HEK293 (cell line): ENCODE measurements at regions not wholly inside any gene's neighbourhood (a gene's known extent, or its start where the extent isn't known, plus 50 kb on each side); places are given as distances from the start of the nearest gene placed in this dataset.

ENCODE experiments used
- CTCF ChIA-PET: fragments of 350-600 bp; formaldehyde crosslinking; extraction: SDS; loops from one replicate; lab custom pipeline; 2021; ENCODE audit warnings: antibody characterized with exemption; lab: Yijun Ruan, JAX
- POLR2A ChIA-PET: fragments of 300-600 bp; formaldehyde crosslinking; extraction: SDS; loops from one replicate; lab custom pipeline; 2020; ENCODE audit warnings: antibody characterized with exemption, inconsistent platforms; lab: Yijun Ruan, JAX
- H3K27ac ChIP-seq: fragments of 200-500 bp; sonication (Bioruptor generic); 2 replicates; pipeline ENCODE4 v1.5.1; 2014; ENCODE audit warnings: low read depth, low read length, control low read depth, inconsistent platforms; ENCODE audit errors: extremely low read depth
- H3K36me3 ChIP-seq, 2 experiments: fragments of 200-500 bp in 1 of 2; sonication (Bioruptor generic) in 1 of 2; 1 replicate in 1 of 2; 2 replicates in 1 of 2; pipeline ENCODE4 v1.5.1; 2014 to 2017; ENCODE audit warnings: inconsistent platforms in 2 of 2, low read length in 2 of 2; ENCODE audit not compliant: control insufficient read depth in 2 of 2, insufficient read depth in 1 of 2
- H3K4me1 ChIP-seq: fragments of 200-500 bp; sonication (Bioruptor generic); 2 replicates; pipeline ENCODE4 v1.5.1; 2014; ENCODE audit warnings: mild to moderate bottlenecking, low read length, inconsistent platforms; ENCODE audit not compliant: control insufficient read depth, insufficient read depth
- H3K4me3 ChIP-seq: 2 replicates; pipeline ENCODE4 v1.5.1; 2011; ENCODE audit warnings: low read depth, mild to moderate bottlenecking, control low read depth, low read length, moderate library complexity
- H3K9me3 ChIP-seq: fragments of 200-500 bp; sonication (Bioruptor generic); 2 replicates; pipeline ENCODE4 v1.5.1; 2014; ENCODE audit warnings: low read depth, low read length, inconsistent platforms; ENCODE audit not compliant: control insufficient read depth, insufficient read depth
- EGR2 ChIP-seq: fragments of 450-650 bp; formaldehyde crosslinking; IDR thresholded peaks from 2 replicates; pipeline ENCODE4 v1.5.1; 2016; ENCODE audit warnings: low read depth, missing biosample characterization, missing genetic modification characterization
- GFI1B ChIP-seq: fragments of 450-650 bp; formaldehyde crosslinking; IDR thresholded peaks from 2 replicates; pipeline ENCODE4 v1.5.1; 2016; ENCODE audit warnings: missing biosample characterization, missing genetic modification characterization
- MEIS1 ChIP-seq: sonication (generic); formaldehyde crosslinking; IDR thresholded peaks from 2 replicates; pipeline ENCODE4 v1.8.1; 2022; ENCODE audit warnings: missing genetic modification reagents, mild to moderate bottlenecking, borderline replicate concordance
- OSR2 ChIP-seq: fragments of 450-650 bp; formaldehyde crosslinking; IDR thresholded peaks from 2 replicates; pipeline ENCODE4 v1.5.1; 2016; ENCODE audit warnings: missing biosample characterization, missing genetic modification characterization
- OVOL3 ChIP-seq: fragments of 450-650 bp; formaldehyde crosslinking; IDR thresholded peaks from 2 replicates; pipeline ENCODE4 v1.5.1; 2016; ENCODE audit warnings: missing biosample characterization, missing genetic modification characterization
- PBX3 ChIP-seq: sonication (generic); formaldehyde crosslinking; IDR thresholded peaks from 2 replicates; pipeline ENCODE4 v1.8.1; 2022; ENCODE audit warnings: mild to moderate bottlenecking, moderate library complexity, missing genetic modification reagents
- RBAK ChIP-seq: fragments of 450-650 bp; formaldehyde crosslinking; IDR thresholded peaks from 2 replicates; pipeline ENCODE4 v1.5.1; 2016; ENCODE audit warnings: missing biosample characterization, missing genetic modification characterization
- YY2 ChIP-seq: fragments of 450-650 bp; formaldehyde crosslinking; IDR thresholded peaks from 2 replicates; pipeline ENCODE4 v1.5.1; 2016; ENCODE audit warnings: missing biosample characterization, missing genetic modification characterization
- ZNF10 ChIP-seq: fragments of 450-650 bp; formaldehyde crosslinking; IDR thresholded peaks from 2 replicates; pipeline ENCODE4 v1.5.1; 2017; ENCODE audit warnings: missing biosample characterization, missing genetic modification characterization
- ZNF121 ChIP-seq: fragments of 450-650 bp; formaldehyde crosslinking; IDR thresholded peaks from 2 replicates; pipeline ENCODE4 v1.5.1; 2016; ENCODE audit warnings: missing biosample characterization, missing genetic modification characterization
- ZNF155 ChIP-seq: fragments of 450-650 bp; formaldehyde crosslinking; IDR thresholded peaks from 2 replicates; pipeline ENCODE4 v1.5.1; 2016; ENCODE audit warnings: missing biosample characterization, missing genetic modification characterization
- ZNF2 ChIP-seq: fragments of 450-650 bp; formaldehyde crosslinking; IDR thresholded peaks from 2 replicates; pipeline ENCODE4 v1.5.1; 2016; ENCODE audit warnings: missing biosample characterization, missing genetic modification characterization
- ZNF292 ChIP-seq: fragments of 450-650 bp; formaldehyde crosslinking; IDR thresholded peaks from 2 replicates; pipeline ENCODE4 v1.5.1; 2016; ENCODE audit warnings: low read depth, missing biosample characterization, missing genetic modification characterization, borderline replicate concordance
- ZNF404 ChIP-seq: fragments of 450-650 bp; formaldehyde crosslinking; IDR thresholded peaks from 2 replicates; pipeline ENCODE4 v1.5.1; 2017; ENCODE audit warnings: missing biosample characterization, missing genetic modification characterization
- ZNF433 ChIP-seq: fragments of 450-650 bp; formaldehyde crosslinking; IDR thresholded peaks from 2 replicates; pipeline ENCODE4 v1.5.1; 2016; ENCODE audit warnings: missing biosample characterization, missing genetic modification characterization, low read depth
- ZNF48 ChIP-seq: fragments of 450-650 bp; formaldehyde crosslinking; IDR thresholded peaks from 2 replicates; pipeline ENCODE4 v1.5.1; 2016; ENCODE audit warnings: missing biosample characterization, missing genetic modification characterization
- ZNF510 ChIP-seq: fragments of 450-650 bp; formaldehyde crosslinking; IDR thresholded peaks from 2 replicates; pipeline ENCODE4 v1.5.1; 2018; ENCODE audit warnings: mild to moderate bottlenecking, missing genetic modification characterization, missing biosample characterization; ENCODE audit not compliant: insufficient replicate concordance
- ZNF518A ChIP-seq: fragments of 450-650 bp; formaldehyde crosslinking; conservative IDR thresholded peaks from 2 replicates; pipeline ENCODE4 v1.5.1; 2016; ENCODE audit warnings: low read depth, missing biosample characterization, missing genetic modification characterization
- ZNF558 ChIP-seq: fragments of 450-650 bp; formaldehyde crosslinking; IDR thresholded peaks from 2 replicates; pipeline ENCODE4 v1.5.1; 2016; ENCODE audit warnings: missing biosample characterization, missing genetic modification characterization
- ZNF621 ChIP-seq: fragments of 450-650 bp; formaldehyde crosslinking; IDR thresholded peaks from 2 replicates; pipeline ENCODE4 v1.5.1; 2017; ENCODE audit warnings: missing biosample characterization, missing genetic modification characterization
- ZNF645 ChIP-seq: fragments of 450-650 bp; formaldehyde crosslinking; IDR thresholded peaks from 2 replicates; pipeline ENCODE4; 2016; ENCODE audit warnings: missing biosample characterization, missing genetic modification characterization
- ZNF792 ChIP-seq: fragments of 450-650 bp; formaldehyde crosslinking; IDR thresholded peaks from 2 replicates; pipeline ENCODE4 v1.5.1; 2016; ENCODE audit warnings: missing biosample characterization, missing genetic modification characterization
- ZNF830 ChIP-seq: fragments of 450-650 bp; IDR thresholded peaks from 2 replicates; pipeline ENCODE4 v1.5.0; 2018; ENCODE audit warnings: missing biosample characterization, missing genetic modification characterization, low read depth, mild to moderate bottlenecking, moderate library complexity
- ZSCAN16 ChIP-seq: fragments of 450-650 bp; formaldehyde crosslinking; IDR thresholded peaks from 2 replicates; pipeline ENCODE4 v1.5.1; 2016; ENCODE audit warnings: missing biosample characterization, missing genetic modification characterization

- no peak for TF ChIP-seq ZNF645 (tag by site-specific recombination)
- no peak for TF ChIP-seq OSR2 (tag by site-specific recombination)
- TF ChIP-seq ZNF121 = no peak
- no peak for TF ChIP-seq MEIS1 (CRISPR knock-in tag)
- TF ChIP-seq GFI1B (tag by site-specific recombination) = no peak
- no peak for TF ChIP-seq OVOL3 (tag by site-specific recombination)
- no peak for TF ChIP-seq ZNF433
- no peak for TF ChIP-seq ZSCAN16 (tag by site-specific recombination)
- TF ChIP-seq ZNF404 (tag by site-specific recombination) = no peak
- no peak for TF ChIP-seq RBAK
- no peak for TF ChIP-seq ZNF518A (tag by site-specific recombination)
These were observed 799.3 kb upstream of the CXADR start (continued) for GRCh38 chr21:16713331-16714117.

- Histone ChIP-seq H3K9me3 (no peaks in the 10 kb centered on the region), H3K4me1 (no peaks in the 10 kb centered on the region), H3K36me3 (no peaks in the 10 kb centered on the region), H3K27ac (no peak overlapping the region), H3K4me3 (no peak overlapping the region)
- ChIA-PET POLR2A (no interaction called here), CTCF (no interaction called here)
- no peak for TF ChIP-seq ZNF155
- no peak for TF ChIP-seq PBX3 (CRISPR knock-in tag)
- TF ChIP-seq ZNF830 (tag by site-specific recombination) = no peak
- TF ChIP-seq EGR2 (tag by site-specific recombination) = no peak
- TF ChIP-seq ZNF292 (tag by site-specific recombination) = no peak
- no peak for TF ChIP-seq ZNF10 (tag by site-specific recombination)
- TF ChIP-seq ZNF2 (tag by site-specific recombination) = no peak
- TF ChIP-seq YY2 (tag by site-specific recombination) = no peak
- TF ChIP-seq ZNF621 (tag by site-specific recombination) = no peak
- no peak for TF ChIP-seq ZNF792 (tag by site-specific recombination)
- no peak for TF ChIP-seq ZNF558 (tag by site-specific recombination)
- no peak for TF ChIP-seq ZNF48 (tag by site-specific recombination)
- no peak for TF ChIP-seq ZNF510
These were observed 772.3 kb upstream of the CXADR start for GRCh38 chr21:16740511-16740910.
